CD4-positive, alpha-beta T cell treated with Interleukin-17A for 1 hour (primary cell): ENCODE measurements at regions not wholly inside any gene's neighbourhood (a gene's known extent, or its start where the extent isn't known, plus 50 kb on each side); places are given as distances from the start of the nearest gene placed in this dataset.
"Not testable (repeated sequence)": the region's sequence is repeated elsewhere in the genome, so short reads cannot be mapped to it uniquely, and the experiment has no call there.

Experiments used
- DNase-seq: peaks from one replicate; pipeline ENCODE4 v3.0.0-alpha.2; 2020

DNA sequence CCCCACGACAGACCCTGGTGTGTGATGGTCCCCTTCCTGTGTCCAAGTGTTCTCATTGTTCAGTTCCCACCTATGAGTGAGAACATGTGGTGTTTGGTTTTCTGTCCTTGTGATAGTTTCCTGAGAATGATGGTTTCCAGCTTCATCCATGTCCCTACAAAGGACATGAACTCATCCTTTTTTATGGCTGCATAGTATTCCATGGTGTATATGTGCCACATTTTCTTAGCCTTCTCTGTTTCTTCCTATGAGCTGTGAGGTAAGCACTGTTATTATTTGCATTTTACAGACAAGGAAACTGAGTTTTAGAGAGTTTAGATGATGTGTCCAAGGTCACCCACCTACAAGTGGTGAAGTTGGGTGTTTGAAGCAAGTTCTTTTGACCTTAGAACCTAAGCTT lies 51.1 kb upstream of the BNC1 start:
- DNase-seq: not testable (repeated sequence)

DNA sequence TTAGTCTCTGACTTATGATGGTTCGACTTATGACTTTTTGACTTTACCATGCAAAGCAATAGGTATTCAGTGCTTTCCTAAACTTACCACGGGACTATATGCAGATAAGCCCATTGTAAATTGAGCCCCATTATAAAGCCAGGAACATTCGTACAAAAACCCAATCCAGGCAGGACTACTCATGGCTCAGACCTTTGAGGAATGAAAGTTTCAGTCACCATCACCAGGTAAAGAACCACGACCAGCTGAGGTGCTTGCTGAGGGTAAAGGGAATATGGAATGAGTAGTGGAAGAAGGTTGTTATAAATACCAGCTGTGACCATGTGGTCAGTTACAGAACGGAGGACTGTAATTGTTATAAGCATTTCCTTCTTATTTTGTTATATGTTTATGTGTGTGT lies 54.9 kb upstream of the BNC1 start:
- no peak for DNase-seq

GRCh38 chr15:83340087-83340486 lies 55.6 kb upstream of the BNC1 start:
- no peak for DNase-seq

- DNase-seq: no peak
Observed at GRCh38 chr15:83346342-83346741, 61.9 kb upstream of the BNC1 start.

DNA sequence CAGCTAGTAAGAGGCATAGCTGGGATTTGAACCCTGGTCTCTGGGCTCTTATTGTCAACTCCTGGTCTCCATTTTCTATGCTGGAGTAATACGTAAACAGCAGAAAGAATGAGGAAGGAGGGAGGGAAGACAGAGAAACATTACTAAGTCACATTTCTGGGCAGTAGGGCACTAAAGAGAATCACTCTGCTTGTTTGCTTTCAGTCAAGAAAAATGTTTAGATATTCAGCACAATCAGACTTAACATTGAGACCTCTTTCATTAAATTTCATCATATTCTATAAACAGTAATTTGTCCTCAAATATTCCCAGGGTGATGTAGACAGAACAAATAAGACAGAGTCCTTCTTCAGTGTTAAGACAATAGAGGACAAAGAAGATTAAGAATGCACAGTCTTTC lies 67.7 kb upstream of the BNC1 start:
- DNase-seq: no peak

DNA sequence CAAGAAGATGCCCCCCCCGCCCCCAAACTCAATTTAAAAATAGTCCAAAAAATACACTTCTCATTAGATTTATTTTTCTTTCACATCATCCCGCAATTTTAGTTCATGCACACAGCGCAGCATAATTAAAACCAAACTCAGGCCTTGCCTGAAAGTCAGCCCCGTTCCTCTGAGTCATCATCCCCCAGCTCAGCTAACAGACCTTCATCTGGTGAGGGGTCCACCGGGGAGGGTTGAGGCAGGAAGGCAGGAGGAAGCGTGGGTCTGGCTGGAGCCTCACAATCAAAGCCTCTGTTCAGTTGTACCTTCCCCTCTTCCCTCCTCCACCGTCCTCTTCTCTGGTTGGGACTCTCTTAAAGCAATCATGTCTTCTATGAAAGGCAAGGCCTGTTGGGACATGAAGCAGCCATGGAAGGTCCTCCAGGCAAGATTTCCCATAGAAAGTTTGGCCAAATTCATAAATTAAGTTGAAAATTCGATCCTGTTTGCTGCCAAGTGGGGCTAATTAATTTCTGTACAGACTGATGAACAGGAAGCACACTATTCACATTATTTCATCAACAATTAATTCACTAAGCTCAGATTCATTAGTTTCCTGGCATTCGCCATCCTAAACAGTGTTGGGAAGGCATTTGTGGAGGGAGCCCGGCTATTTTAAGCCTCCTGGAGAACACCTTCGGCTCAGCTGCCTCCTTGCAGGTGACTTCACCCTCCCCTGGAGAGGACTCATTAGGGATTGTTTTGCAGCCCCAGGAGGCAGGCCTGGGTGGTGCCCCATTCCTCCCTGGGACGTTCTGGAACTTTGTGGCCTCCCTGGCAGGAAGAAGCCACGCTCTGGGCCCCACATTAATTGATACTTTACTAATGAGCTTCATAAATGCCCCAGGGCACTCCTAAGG lies 72.3 kb upstream of the BNC1 start:
- no peak for DNase-seq

- no peak for DNase-seq
Observed at GRCh38 chr15:83358972-83359564, 74.6 kb upstream of the BNC1 start.

DNA sequence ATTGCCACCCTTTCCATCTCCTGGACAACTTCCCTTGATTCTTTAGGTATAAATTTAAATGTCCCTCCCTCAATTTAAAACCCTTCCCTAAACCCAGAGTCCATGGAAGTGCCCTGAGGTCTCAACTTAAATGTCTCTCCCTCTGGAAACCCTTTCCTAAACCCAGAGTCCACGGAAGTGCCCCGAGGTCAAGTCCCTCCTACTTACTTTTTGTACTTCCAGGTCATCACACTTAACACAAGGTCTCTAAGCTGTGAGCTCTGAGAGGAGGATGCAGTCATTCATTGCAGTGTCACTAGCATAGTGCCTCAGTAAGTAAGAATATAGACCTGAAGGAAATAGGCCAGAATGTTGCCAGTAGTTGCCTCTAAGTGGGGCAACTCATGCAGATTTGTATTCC lies 78.2 kb upstream of the BNC1 start:
- no peak for DNase-seq

DNA sequence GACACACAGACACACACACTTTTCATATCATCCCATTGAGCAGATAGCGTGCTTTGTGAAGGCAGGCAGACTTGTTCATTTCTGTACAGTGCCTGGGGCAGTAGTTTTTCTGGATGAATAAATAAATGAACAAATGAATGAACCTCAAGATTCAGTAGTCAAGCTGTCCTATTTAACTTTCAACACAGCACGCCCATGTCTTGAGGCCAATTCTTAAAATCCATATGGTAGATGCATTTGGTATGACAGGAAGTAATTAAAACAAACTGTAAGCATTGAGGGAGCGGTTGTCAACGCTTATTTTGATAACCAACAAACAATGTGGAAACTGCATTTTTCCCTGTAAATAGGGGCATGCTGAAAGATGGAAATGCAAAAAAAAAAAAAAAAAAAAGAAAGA lies 80.0 kb upstream of the BNC1 start:
- no peak for DNase-seq

GRCh38 chr15:83365370-83365938 lies 81.0 kb upstream of the BNC1 start:
- no peak for DNase-seq

GRCh38 chr15:83372434-83372891 lies 74.7 kb upstream of the SH3GL3 start:
- no peak for DNase-seq

- DNase-seq: no peak
Observed at GRCh38 chr15:83378921-83379578, 68.1 kb upstream of the SH3GL3 start.

- DNase-seq: no peak
Observed at GRCh38 chr15:83379579-83379959, 67.6 kb upstream of the SH3GL3 start.

DNA sequence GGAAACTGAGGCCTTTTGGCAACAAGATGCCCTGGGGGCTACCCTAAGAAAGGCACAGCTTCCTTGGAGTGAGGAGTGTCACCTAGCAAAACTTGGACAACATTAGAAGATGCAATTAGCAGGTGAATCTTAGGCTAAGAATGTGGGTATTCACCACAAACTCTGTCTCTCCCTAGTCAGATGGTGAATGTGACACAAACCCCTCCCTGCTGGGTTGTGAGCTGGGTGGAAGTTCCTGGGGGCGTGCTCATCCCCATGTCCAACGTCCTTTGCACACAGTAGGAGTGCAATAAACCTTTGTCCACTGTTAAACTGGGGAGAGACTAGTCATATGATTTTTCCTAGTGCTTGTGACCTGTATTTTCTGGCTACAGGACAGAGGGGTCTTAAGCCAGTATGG lies 67.1 kb upstream of the SH3GL3 start:
- DNase-seq: no peak

- DNase-seq: peak; percentile 5
Observed at GRCh38 chr15:83380682-83381081, 66.5 kb upstream of the SH3GL3 start.

- not testable (repeated sequence) for DNase-seq
Observed at GRCh38 chr15:83383608-83384139, 63.5 kb upstream of the SH3GL3 start.

DNA sequence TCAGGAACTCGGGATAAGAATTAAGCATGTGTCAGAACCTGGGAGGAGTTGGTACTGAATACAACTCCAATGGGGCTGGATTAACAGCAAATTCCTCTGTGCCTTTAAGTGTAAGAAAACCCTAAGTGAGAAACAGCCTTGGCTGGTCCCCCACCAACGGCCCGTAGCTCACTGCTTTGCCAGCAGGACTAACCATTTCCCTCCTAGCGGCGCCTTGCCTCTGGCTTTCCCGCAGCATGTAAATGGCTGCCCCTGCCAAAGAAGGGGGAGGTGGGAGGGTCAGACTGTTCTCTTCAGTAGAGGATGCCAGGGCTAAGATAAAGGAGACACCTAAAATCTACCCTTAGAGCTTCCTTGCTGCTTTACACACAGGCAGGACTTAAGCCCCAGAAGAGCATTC lies 51.0 kb upstream of the SH3GL3 start:
- no peak for DNase-seq
